Esophagus squamous epithelium (tissue), 5 donors: ENCODE measurements at regions not wholly inside any gene's neighbourhood (a gene's known extent, or its start where the extent isn't known, plus 50 kb on each side); places are given as distances from the start of the nearest gene placed in this dataset.

Source experiments
- DNase-seq: peaks from one replicate; lab custom pipeline; 2025; lab: John Stamatoyannopoulos, UW
- H3K27ac ChIP-seq, 4 donors: fragments of 200-600 bp; sonication (generic); one replicate each; pipeline ENCODE4 v1.5.1; 2016 to 2019; ENCODE audit warnings: mild to moderate bottlenecking in 1 of 4
- H3K27me3 ChIP-seq, 4 donors: fragments of 200-600 bp; sonication (generic); 1 replicate in 3 of 4; 2 replicates in 1 of 4; pipeline versions ENCODE4 v1.5.1 to v1.6.0; 2017 to 2021; ENCODE audit warnings: antibody characterized with exemption in 1 of 4
- H3K36me3 ChIP-seq, 3 donors: fragments of 200-600 bp; sonication (generic); one replicate each; pipeline ENCODE4 v1.5.1; 2016 to 2019
- H3K4me1 ChIP-seq, 3 donors: fragments of 200-600 bp; sonication (generic); one replicate each; pipeline ENCODE4 v1.5.1; 2017 to 2019
- H3K4me3 ChIP-seq, 4 donors: fragments of 200-600 bp; sonication (generic); 1 replicate in 3 of 4; 2 replicates in 1 of 4; pipeline ENCODE4 v1.5.1; 2016 to 2019; ENCODE audit warnings: mild to moderate bottlenecking in 2 of 4, moderate library complexity in 1 of 4
- H3K9me3 ChIP-seq, 3 donors: fragments of 200-600 bp; sonication (generic); one replicate each; pipeline ENCODE4 v1.5.1; 2016 to 2019
- CTCF ChIP-seq, 6 experiments: fragments of 450-650 bp in 4 of 6; fragments of 200-600 bp in 2 of 6; sonication (generic) in 2 of 6; IDR thresholded peaks; one replicate each; pipeline ENCODE4 v1.5.1; 2016 to 2019; ENCODE audit warnings: antibody characterized with exemption in 6 of 6, mild to moderate bottlenecking in 4 of 6, moderate library complexity in 4 of 6
- POLR2A ChIP-seq, 4 donors: fragments of 450-650 bp; IDR thresholded peaks; one replicate each; pipeline ENCODE4 v1.6.1; 2017; ENCODE audit warnings: antibody characterized with exemption in 4 of 4, mild to moderate bottlenecking in 4 of 4, moderate library complexity in 3 of 4
- WGBS, 2 donors: methylation state at CpG; one replicate each; pipeline ENCODE4 v1.1.5; 2018; 5-methylcytosine and 5-hydroxymethylcytosine counted together
- intact Hi-C: fragments of 100-400 bp; cut with DNase I; formaldehyde crosslinking; loops from one replicate; pipeline ENCODE4 v1.15.0; 2022
- donor health status: DM: yes; HTN: yes; CAD: no.

- 92 to 94% methylated on average over 5 of the region's 5 CpGs for WGBS, 2 donors
- TF ChIP-seq CTCF (IDR thresholded peaks at IDR 0.05) (no peak), POLR2A (IDR thresholded peaks at IDR 0.05) (no peak)
These were observed 388.8 kb downstream of the ZFHX3 start for GRCh38 chr16:72658888-72659717.

DNA sequence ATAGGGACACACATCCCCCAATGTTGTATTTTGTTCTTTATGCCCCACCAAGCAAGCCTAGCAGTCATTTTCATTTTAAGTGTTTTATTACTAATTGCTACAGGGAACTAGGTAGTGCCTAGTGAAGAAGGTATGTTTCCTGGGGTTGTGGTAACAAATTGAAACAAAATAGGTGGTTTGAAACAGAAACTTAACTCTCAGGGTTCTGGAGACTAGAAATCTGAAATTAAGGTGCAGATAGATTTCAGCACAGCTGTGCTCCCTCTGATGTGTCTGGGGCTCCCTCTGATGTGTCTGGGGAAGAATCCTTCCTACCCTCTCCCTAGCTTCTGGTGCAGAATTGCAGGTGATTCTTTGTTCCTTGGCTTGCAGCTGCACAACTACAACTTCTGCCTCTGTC is 390.1 kb downstream of the ZFHX3 start:
- H3K4me1 ChIP-seq: no peaks in the 10 kb centered on the region
- no peak for DNase-seq
- no peaks in the 10 kb centered on the region for H3K27me3 ChIP-seq
- no peaks in the 10 kb centered on the region for H3K9me3 ChIP-seq
- no peak for TF ChIP-seq CTCF (IDR thresholded peaks at IDR 0.05)
- no peak for TF ChIP-seq POLR2A (IDR thresholded peaks at IDR 0.05)
- no peaks in the 10 kb centered on the region for H3K36me3 ChIP-seq
- no peak overlapping the region for H3K27ac ChIP-seq
- no peak overlapping the region for H3K4me3 ChIP-seq
- intact Hi-C loops: no loop called here

More at GRCh38 chr16:72658888-72659717, 388.8 kb downstream of the ZFHX3 start:
- H3K36me3 ChIP-seq: no peaks in the 10 kb centered on the region
- no peak for DNase-seq
- peaks cover 0 to 7% (median 5%) of the 10 kb centered on the region in 3 donors for H3K4me1 ChIP-seq
- H3K9me3 ChIP-seq: no peaks in the 10 kb centered on the region
- H3K4me3 ChIP-seq: no peak overlapping the region
- no peaks in the 10 kb centered on the region for H3K27me3 ChIP-seq
- intact Hi-C loops: no loop called here
- no peak overlapping the region for H3K27ac ChIP-seq

- Histone ChIP-seq H3K9me3 (no peaks in the 10 kb centered on the region), H3K4me3 (no peak overlapping the region), H3K27ac (no peak overlapping the region), H3K4me1 (no peaks in the 10 kb centered on the region), H3K27me3 (no peaks in the 10 kb centered on the region), H3K36me3 (no peaks in the 10 kb centered on the region)
- WGBS, 2 donors: 89 to 93% methylated on average over 1 of the region's 1 CpG
- intact Hi-C loops: no loop called here
- no peak for TF ChIP-seq POLR2A (IDR thresholded peaks at IDR 0.05)
- DNase-seq: no peak
These were observed 390.8 kb downstream of the ZFHX3 start for GRCh38 chr16:72657164-72657563.

GRCh38 chr16:72654535-72654934 is 393.4 kb downstream of the ZFHX3 start:
- H3K4me1 ChIP-seq: no peaks in the 10 kb centered on the region

GRCh38 chr16:72649254-72649944 is 398.5 kb downstream of the ZFHX3 start:
- intact Hi-C loops: no loop called here

More at GRCh38 chr16:72654535-72654934, 393.4 kb downstream of the ZFHX3 start:
- no peak overlapping the region for H3K4me3 ChIP-seq
- TF ChIP-seq POLR2A (IDR thresholded peaks at IDR 0.05) (no peak), CTCF (IDR thresholded peaks at IDR 0.05) (no peak)
- intact Hi-C loops: no loop called here
- H3K9me3 ChIP-seq: no peaks in the 10 kb centered on the region
- DNase-seq: no peak
- H3K27ac ChIP-seq: no peak overlapping the region
- H3K27me3 ChIP-seq: no peaks in the 10 kb centered on the region
- no peaks in the 10 kb centered on the region for H3K36me3 ChIP-seq

More at GRCh38 chr16:72649254-72649944, 398.5 kb downstream of the ZFHX3 start:
- no peaks in the 10 kb centered on the region for H3K4me1 ChIP-seq
- no peak overlapping the region for H3K27ac ChIP-seq
- no peaks in the 10 kb centered on the region for H3K36me3 ChIP-seq
- no peaks in the 10 kb centered on the region for H3K9me3 ChIP-seq
- no peak overlapping the region for H3K4me3 ChIP-seq
- no peaks in the 10 kb centered on the region for H3K27me3 ChIP-seq
- no peak for TF ChIP-seq CTCF (IDR thresholded peaks at IDR 0.05)
- TF ChIP-seq POLR2A (IDR thresholded peaks at IDR 0.05): no peak
- no peak for DNase-seq
- 78 to 87% methylated on average over 2 to 3 of the region's 3 CpGs for WGBS, 2 donors
